ENCODE measurements at regions not wholly inside any gene's neighbourhood (a gene's known extent, or its start where the extent isn't known, plus 50 kb on each side); places are given as distances from the start of the nearest gene placed in this dataset.
"Not testable (repeated sequence)": the region's sequence is repeated elsewhere in the genome, so short reads cannot be mapped to it uniquely, and the experiment has no call there.

DNA sequence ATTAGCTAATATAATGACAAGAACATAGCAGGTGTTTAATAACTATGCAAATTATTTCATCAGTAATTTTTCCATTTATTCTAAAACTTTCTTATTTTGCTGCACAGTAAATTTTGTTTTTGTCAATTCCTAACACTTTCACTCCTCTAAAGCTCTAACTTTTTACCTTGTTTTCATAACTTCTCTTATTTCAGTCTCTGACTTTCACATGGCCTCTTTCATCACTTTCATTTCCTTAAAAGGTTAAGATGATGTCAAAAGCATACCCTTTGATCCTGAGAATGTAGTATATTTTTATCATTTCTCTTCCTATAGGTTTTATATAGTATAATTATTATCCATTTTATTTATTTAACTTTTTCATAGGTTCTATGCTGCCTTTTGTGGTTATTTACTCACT is 1325.8 kb upstream of the ALCAM start:
- H3K27ac ChIP-seq (ENCODE audit: low read depth in 1 of 2, low read length in 2 of 2), result no peak overlapping the region
- ATAC-seq (ENCODE audit: poor library complexity) (no peak), DNase-seq (no peak)
- Mint-ChIP-seq H3K4me3 (no peak overlapping the region), H3K27me3 (no peaks in the 10 kb centered on the region), H3K9me3 (peaks cover 9% of the 10 kb centered on the region), H3K4me1 (ENCODE audit: low read depth) (no peaks in the 10 kb centered on the region), H3K27ac (no peak overlapping the region), H3K36me3 (ENCODE audit: low read depth) (no peaks in the 10 kb centered on the region)
- POLR2A ChIA-PET, result no interaction called here
- no peak for TF ChIP-seq CTCF (IDR thresholded peaks at IDR 0.05)
- intact Hi-C loops (cut with DNase I, micrococcal nuclease), result no loop called here
- no peak overlapping the region for H3K4me3 ChIP-seq (ENCODE audit: low read length)
- CTCF ChIA-PET, result no interaction called here
- no peaks in the 10 kb centered on the region for H3K36me3 ChIP-seq (ENCODE audit: insufficient read depth, low read length)
- H3K4me1 ChIP-seq (ENCODE audit: insufficient read depth, low read length), result no peaks in the 10 kb centered on the region
- H3K27me3 ChIP-seq (ENCODE audit: control insufficient read depth in 1 of 2, insufficient read depth in 2 of 2, low read length in 2 of 2), result no peaks in the 10 kb centered on the region
- H3K9me3 ChIP-seq (ENCODE audit: control insufficient read depth in 1 of 2, insufficient read depth in 1 of 2, low read length in 2 of 2), result peaks cover 0 to 4% of the 10 kb centered on the region in 2 experiments

- H3K9me3 Mint-ChIP-seq; H3K27ac ChIP-seq (ENCODE audit: low read depth in 1 of 2, low read length in 2 of 2); H3K27me3 ChIP-seq (ENCODE audit: control insufficient read depth in 1 of 2, insufficient read depth in 2 of 2, low read length in 2 of 2); H3K4me1 Mint-ChIP-seq (ENCODE audit: low read depth); POLR2A ChIA-PET; H3K27me3 Mint-ChIP-seq; H3K27ac Mint-ChIP-seq; H3K4me1 ChIP-seq (ENCODE audit: insufficient read depth, low read length); H3K4me3 Mint-ChIP-seq; H3K36me3 ChIP-seq (ENCODE audit: insufficient read depth, low read length); CTCF ChIA-PET; H3K9me3 ChIP-seq (ENCODE audit: control insufficient read depth in 1 of 2, insufficient read depth in 1 of 2, low read length in 2 of 2); ATAC-seq (ENCODE audit: poor library complexity); intact Hi-C loops (cut with DNase I, micrococcal nuclease); DNase-seq; H3K36me3 Mint-ChIP-seq (ENCODE audit: low read depth); H3K4me3 ChIP-seq (ENCODE audit: low read length): not testable (repeated sequence)
Observed at GRCh38 chr3:104043001-104043543, 1323.6 kb upstream of the ALCAM start.

GRCh38 chr3:104044002-104044401 is 1322.7 kb upstream of the ALCAM start:
- DNase-seq (no peak), ATAC-seq (ENCODE audit: poor library complexity) (no peak)
- peaks cover 0 to 5% of the 10 kb centered on the region in 2 experiments for H3K9me3 ChIP-seq (ENCODE audit: control insufficient read depth in 1 of 2, insufficient read depth in 1 of 2, low read length in 2 of 2)
- Mint-ChIP-seq H3K27me3 (no peaks in the 10 kb centered on the region), H3K36me3 (ENCODE audit: low read depth) (no peaks in the 10 kb centered on the region), H3K27ac (no peak overlapping the region), H3K4me3 (no peak overlapping the region), H3K4me1 (ENCODE audit: low read depth) (no peaks in the 10 kb centered on the region), H3K9me3 (peaks cover 8% of the 10 kb centered on the region)
- no peak for TF ChIP-seq CTCF (IDR thresholded peaks at IDR 0.05)
- CTCF ChIA-PET, result no interaction called here
- H3K36me3 ChIP-seq (ENCODE audit: insufficient read depth, low read length), result no peaks in the 10 kb centered on the region
- H3K4me1 ChIP-seq (ENCODE audit: insufficient read depth, low read length), result no peaks in the 10 kb centered on the region
- no peak overlapping the region for H3K4me3 ChIP-seq (ENCODE audit: low read length)
- intact Hi-C loops (cut with DNase I, micrococcal nuclease), result no loop called here
- no peaks in the 10 kb centered on the region for H3K27me3 ChIP-seq (ENCODE audit: control insufficient read depth in 1 of 2, insufficient read depth in 2 of 2, low read length in 2 of 2)
- POLR2A ChIA-PET, result no interaction called here
- no peak overlapping the region for H3K27ac ChIP-seq (ENCODE audit: low read depth in 1 of 2, low read length in 2 of 2)

DNA sequence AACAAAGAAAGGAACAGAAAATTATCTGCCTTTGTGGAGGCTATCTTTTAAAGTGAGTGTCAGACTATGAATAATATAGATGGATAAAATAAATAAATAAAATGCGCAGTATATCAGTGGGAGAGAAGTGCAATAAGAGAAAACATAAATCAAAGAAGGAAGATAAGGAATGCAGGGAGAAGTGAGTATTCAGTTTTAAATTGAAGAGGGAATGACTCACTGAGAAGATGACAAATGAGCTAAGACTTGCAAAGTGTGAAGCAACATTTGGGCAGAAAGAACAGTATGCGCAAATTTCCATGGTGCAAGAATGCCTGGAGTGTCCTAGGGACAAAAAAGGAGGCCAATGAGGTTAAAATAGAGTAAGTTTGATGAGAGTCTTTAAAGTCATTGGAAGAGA is 1300.1 kb upstream of the ALCAM start:
- ATAC-seq (ENCODE audit: poor library complexity) (no peak), DNase-seq (no peak)
- no peak overlapping the region for H3K27ac Mint-ChIP-seq
- H3K9me3 Mint-ChIP-seq, result no peaks in the 10 kb centered on the region
- intact Hi-C loops (cut with DNase I, micrococcal nuclease), result no loop called here
- H3K4me1 Mint-ChIP-seq (ENCODE audit: low read depth), result no peaks in the 10 kb centered on the region
- no peak overlapping the region for H3K4me3 Mint-ChIP-seq
- H3K36me3 Mint-ChIP-seq (ENCODE audit: low read depth), result no peaks in the 10 kb centered on the region
- ChIA-PET POLR2A (no interaction called here), CTCF (no interaction called here)
- Histone ChIP-seq H3K36me3 (ENCODE audit: insufficient read depth, low read length) (no peaks in the 10 kb centered on the region), H3K4me1 (ENCODE audit: insufficient read depth, low read length) (no peaks in the 10 kb centered on the region), H3K27ac (ENCODE audit: low read depth in 1 of 2, low read length in 2 of 2) (no peak overlapping the region), H3K9me3 (ENCODE audit: control insufficient read depth in 1 of 2, insufficient read depth in 1 of 2, low read length in 2 of 2) (no peaks in the 10 kb centered on the region), H3K4me3 (ENCODE audit: low read length) (no peak overlapping the region), H3K27me3 (ENCODE audit: control insufficient read depth in 1 of 2, insufficient read depth in 2 of 2, low read length in 2 of 2) (no peaks in the 10 kb centered on the region)
- H3K27me3 Mint-ChIP-seq, result no peaks in the 10 kb centered on the region
- no peak for TF ChIP-seq CTCF (IDR thresholded peaks at IDR 0.05)
